Spleen (tissue), 11 donors: ENCODE measurements at regions not wholly inside any gene's neighbourhood (a gene's known extent, or its start where the extent isn't known, plus 50 kb on each side); places are given as distances from the start of the nearest gene placed in this dataset.
"Not testable (repeated sequence)": the region's sequence is repeated elsewhere in the genome, so short reads cannot be mapped to it uniquely, and the experiment has no call there.

Experiments
- DNase-seq: peaks from one replicate; pipeline ENCODE4 v3.0.0-alpha.2; 2020
- H3K27ac ChIP-seq, 8 donors: fragments of 200-600 bp; sonication (generic) in 7 of 8; 1 replicate in 4 of 8; 2 replicates in 4 of 8; pipeline versions ENCODE4 v1.5.0 to v1.8.0; 2016 to 2021; ENCODE audit warnings: inconsistent platforms in 4 of 8, mild to moderate bottlenecking in 4 of 8, moderate library complexity in 1 of 8
- H3K27me3 ChIP-seq, 7 donors: fragments of 200-600 bp; sonication (generic) in 6 of 7; replicated peaks in 1 of 7; 1 replicate in 4 of 7; 2 replicates in 3 of 7; pipeline versions ENCODE4 v1.5.0 to v1.8.0; 2016 to 2021; ENCODE audit warnings: inconsistent platforms in 3 of 7, mild to moderate bottlenecking in 1 of 7
- H3K36me3 ChIP-seq, 6 donors: fragments of 200-600 bp; sonication (generic) in 5 of 6; 1 replicate in 4 of 6; 2 replicates in 2 of 6; pipeline versions ENCODE4 v1.5.0 to v1.8.0; 2016 to 2021; ENCODE audit warnings: inconsistent platforms in 2 of 6
- H3K4me1 ChIP-seq, 6 donors: fragments of 200-600 bp; sonication (generic) in 5 of 6; 1 replicate in 3 of 6; 2 replicates in 3 of 6; pipeline versions ENCODE4 v1.5.0 to v1.8.0; 2016 to 2021; ENCODE audit warnings: inconsistent platforms in 3 of 6
- H3K4me3 ChIP-seq, 8 donors: fragments of 200-600 bp; sonication (generic) in 7 of 8; 1 replicate in 4 of 8; 2 replicates in 4 of 8; pipeline versions ENCODE4 v1.5.0 to v1.8.0; 2016 to 2021; ENCODE audit warnings: inconsistent platforms in 4 of 8, mild to moderate bottlenecking in 4 of 8, moderate library complexity in 2 of 8
- H3K9me3 ChIP-seq, 8 donors: fragments of 200-600 bp; sonication (generic) in 7 of 8; 1 replicate in 4 of 8; 2 replicates in 4 of 8; pipeline versions ENCODE4 v1.5.0 to v1.8.0; 2016 to 2021; ENCODE audit warnings: inconsistent platforms in 4 of 8
- CTCF ChIP-seq, 11 experiments: fragments of 200-600 bp in 7 of 11; fragments of 450-650 bp in 4 of 11; sonication (generic) in 4 of 11; IDR thresholded peaks in 8 of 11; conservative IDR thresholded peaks in 3 of 11; 1 replicate in 7 of 11; 2 replicates in 4 of 11; pipeline versions ENCODE4 v1.4.0 to v1.8.0; 2016 to 2021; ENCODE audit warnings: antibody characterized with exemption in 11 of 11, inconsistent platforms in 4 of 11, mild to moderate bottlenecking in 1 of 11
- POLR2A ChIP-seq, 3 donors: fragments of 450-650 bp; IDR thresholded peaks; one replicate each; pipeline ENCODE4 v1.5.1; 2017; ENCODE audit warnings: antibody characterized with exemption in 3 of 3, mild to moderate bottlenecking in 1 of 3
- POLR2AphosphoS5 ChIP-seq, 3 donors: sonication (generic); formaldehyde crosslinking; IDR thresholded peaks; one replicate each; pipeline ENCODE4 v1.5.1; 2017; ENCODE audit warnings: antibody characterized with exemption in 3 of 3
- WGBS, 5 donors: extraction: QIAGEN DNeasy Blood & Tissue Kit in 3 of 5; methylation state at CpG; one replicate each; pipeline versions ENCODE4 v1.1.5 to v1.1.7; 2013 to 2018; 5-methylcytosine and 5-hydroxymethylcytosine counted together
- intact Hi-C: fragments of 100-400 bp; cut with DNase I; formaldehyde crosslinking; loops from one replicate; pipeline ENCODE4 v1.15.0; 2023; ENCODE audit warnings: low total_unique reads
- donor health status: healthy with polysubstance abuse.
- donor health status: DM: no; HTN: no; CAD: no; lungs with moderate emphysema.
- donor health status: DM: no; HTN: no; CAD: no.
- donor health status: Bipolar disorder and iron deficiency.
- donor health status: healthy.
- donor health status: DM: no; HTN: no; CAD: no.
- donor health status: DM: yes; HTN: yes; CAD: no.

- no peak overlapping the region for H3K27ac ChIP-seq
- no peaks in the 10 kb centered on the region for H3K36me3 ChIP-seq
- no peaks in the 10 kb centered on the region for H3K4me1 ChIP-seq
- H3K4me3 ChIP-seq, result no peak overlapping the region
- peaks cover 0 to 9% (median 1%) of the 10 kb centered on the region in 8 donors for H3K9me3 ChIP-seq
- WGBS, 5 donors, result 45 to 95% (median 90%) methylated on average over 1 of the region's 1 CpG
- H3K27me3 ChIP-seq, result no peaks in the 10 kb centered on the region
- intact Hi-C loops, result no loop called here
- TF ChIP-seq POLR2A (IDR thresholded peaks at IDR 0.05) (no peak), POLR2AphosphoS5 (IDR thresholded peaks at IDR 0.05) (no peak), CTCF (IDR thresholded peaks at IDR 0.05 in 8 of 11, conservative IDR thresholded peaks at IDR 0.05 in 3 of 11) (no peak)
- DNase-seq, result no peak
Observed at GRCh38 chr9:103323699-103324098, 328.6 kb downstream of the CYLC2 start.

- H3K9me3 ChIP-seq, result no peaks in the 10 kb centered on the region
- no peak for TF ChIP-seq POLR2AphosphoS5 (IDR thresholded peaks at IDR 0.05)
- no peak for TF ChIP-seq CTCF (IDR thresholded peaks at IDR 0.05 in 8 of 11, conservative IDR thresholded peaks at IDR 0.05 in 3 of 11)
- TF ChIP-seq POLR2A (IDR thresholded peaks at IDR 0.05), result no peak
- H3K27ac ChIP-seq, result no peak overlapping the region
- H3K36me3 ChIP-seq, result no peaks in the 10 kb centered on the region
- 59 to 82% (median 73%) methylated on average over 3 of the region's 3 CpGs for WGBS, 5 donors
- no peak for DNase-seq
- H3K4me3 ChIP-seq, result no peak overlapping the region
- no peaks in the 10 kb centered on the region for H3K27me3 ChIP-seq
- no peaks in the 10 kb centered on the region for H3K4me1 ChIP-seq
- intact Hi-C loops, result no loop called here
Observed at GRCh38 chr9:103335461-103335860, 340.3 kb downstream of the CYLC2 start.

- Histone ChIP-seq H3K4me3 (no peak overlapping the region), H3K36me3 (no peaks in the 10 kb centered on the region), H3K4me1 (no peaks in the 10 kb centered on the region), H3K27ac (no peak overlapping the region), H3K27me3 (no peaks in the 10 kb centered on the region), H3K9me3 (peaks cover 0 to 25% (median 15%) of the 10 kb centered on the region in 8 donors)
- 64 to 92% (median 91%) methylated on average over 2 of the region's 2 CpGs for whole genome bisulfite sequencing, 5 donors
- intact Hi-C loops, result no loop called here
- TF ChIP-seq POLR2AphosphoS5 (IDR thresholded peaks at IDR 0.05), result no peak
- DNase-seq, result no peak
Observed at GRCh38 chr9:103355000-103355399, 359.9 kb downstream of the CYLC2 start.

GRCh38 chr9:103357980-103358379 is 362.8 kb downstream of the CYLC2 start:
- H3K4me3 ChIP-seq, H3K27me3 ChIP-seq, DNase-seq, intact Hi-C loops, H3K4me1 ChIP-seq, H3K27ac ChIP-seq, H3K36me3 ChIP-seq: not testable (repeated sequence)
- H3K9me3 ChIP-seq, result peaks cover 0 to 25% (median 15%) of the 10 kb centered on the region in 8 donors
- WGBS, 5 donors, result 82 to 91% (median 83%) methylated on average over 3 of the region's 3 CpGs

GRCh38 chr9:103361906-103362305 is 366.8 kb downstream of the CYLC2 start:
- no peak for DNase-seq
- peaks cover 0 to 12% (median 0%) of the 10 kb centered on the region in 8 donors for H3K9me3 ChIP-seq
- H3K36me3 ChIP-seq, result no peaks in the 10 kb centered on the region
- no peak overlapping the region for H3K4me3 ChIP-seq
- TF ChIP-seq POLR2AphosphoS5 (IDR thresholded peaks at IDR 0.05), result no peak
- TF ChIP-seq CTCF (IDR thresholded peaks at IDR 0.05 in 8 of 11, conservative IDR thresholded peaks at IDR 0.05 in 3 of 11), result no peak
- no peak for TF ChIP-seq POLR2A (IDR thresholded peaks at IDR 0.05)
- intact Hi-C loops, result no loop called here
- no peak overlapping the region for H3K27ac ChIP-seq
- no peaks in the 10 kb centered on the region for H3K4me1 ChIP-seq
- no peaks in the 10 kb centered on the region for H3K27me3 ChIP-seq
